Caco-2 (cell line): ENCODE measurements at regions not wholly inside any gene's neighbourhood (a gene's known extent, or its start where the extent isn't known, plus 50 kb on each side); places are given as distances from the start of the nearest gene placed in this dataset.

Source experiments
- BruUV-seq: library from RNA; stranded (reverse); fragments of 400-500 nt; replicated peaks from 2 replicates; lab custom pipeline; 2021; lab: Mats Ljungman, UMichigan
- CTCF ChIA-PET: fragments of 300-600 bp; sonication (Branson Sonifier 250); formaldehyde crosslinking; loops from one replicate; lab custom pipeline; 2022; ENCODE audit warnings: antibody characterized with exemption; lab: Charles Lee
- POLR2A ChIA-PET: fragments of 300-600 bp; sonication (Branson Sonifier 250); formaldehyde crosslinking; loops from one replicate; lab custom pipeline; 2022; ENCODE audit warnings: antibody characterized with exemption; lab: Charles Lee
- DNase-seq, 2 experiments: peaks; one replicate each; pipeline versions ENCODE4 v3.0.0 to v3.0.0-alpha.2; 2020 to 2022
- H3K27me3 ChIP-seq: replicated peaks from 2 replicates; pipeline ENCODE4 v1.6.0; 2011; ENCODE audit warnings: low read length; ENCODE audit not compliant: control insufficient read depth, insufficient read depth
- H3K36me3 ChIP-seq: 2 replicates; pipeline ENCODE4 v1.5.1; 2011; ENCODE audit warnings: low read length; ENCODE audit not compliant: control insufficient read depth, insufficient read depth
- H3K4me1 ChIP-seq: fragments of 250-450 bp; sonication (Bioruptor Pico); 2 replicates; pipeline ENCODE4 v1.5.1; 2020; ENCODE audit warnings: mild to moderate bottlenecking
- H3K4me3 ChIP-seq: 2 replicates; pipeline ENCODE4 v1.5.1; 2011; ENCODE audit warnings: low read depth, mild to moderate bottlenecking, control low read depth, low read length
- H3K9me3 ChIP-seq: fragments of 250-450 bp; sonication (Bioruptor Pico); 2 replicates; pipeline ENCODE4 v1.5.1; 2020; ENCODE audit warnings: mild to moderate bottlenecking, moderate library complexity
- H3K27ac Mint-ChIP-seq: one replicate; pipeline ENCODE4 v1.8.0; 2022; ENCODE audit warnings: mixed read lengths; ENCODE audit not compliant: unreplicated experiment
- H3K27me3 Mint-ChIP-seq: one replicate; pipeline ENCODE4 v1.8.0; 2022; ENCODE audit warnings: mixed read lengths; ENCODE audit not compliant: insufficient read depth, unreplicated experiment
- H3K36me3 Mint-ChIP-seq: one replicate; pipeline ENCODE4 v1.8.0; 2022; ENCODE audit warnings: mild to moderate bottlenecking, mixed read lengths; ENCODE audit not compliant: insufficient read depth, unreplicated experiment
- H3K4me1 Mint-ChIP-seq: one replicate; pipeline ENCODE4 v1.8.0; 2022; ENCODE audit warnings: low read depth, mixed read lengths; ENCODE audit not compliant: unreplicated experiment
- H3K4me3 Mint-ChIP-seq: one replicate; pipeline ENCODE4 v1.8.0; 2022; ENCODE audit warnings: mild to moderate bottlenecking, moderate library complexity, mixed read lengths; ENCODE audit not compliant: unreplicated experiment
- H3K9me3 Mint-ChIP-seq: one replicate; pipeline ENCODE4 v1.8.0; 2022; ENCODE audit warnings: mixed read lengths; ENCODE audit not compliant: unreplicated experiment
- intact Hi-C: fragments of 100-400 bp; cut with micrococcal nuclease; formaldehyde crosslinking; loops from one replicate; pipeline ENCODE4 v1.10.0; 2022; ENCODE audit not compliant: unreplicated experiment
- TF ChIP-seq, protein P1 (sequence below), 2 experiments: fragments of 200-600 bp in 1 of 2; IDR thresholded peaks; 1 replicate in 1 of 2; 2 replicates in 1 of 2; pipeline versions ENCODE4 v1.5.1 to v1.8.0; 2011 to 2022; ENCODE audit warnings: antibody characterized with exemption in 1 of 2, control low read depth in 1 of 2, inconsistent platforms in 1 of 2, low read depth in 1 of 2, low read length in 1 of 2, mild to moderate bottlenecking in 1 of 2, moderate library complexity in 1 of 2; ENCODE audit not compliant: insufficient read depth in 1 of 2, severe bottlenecking in 1 of 2, unreplicated experiment in 1 of 2

DNA sequence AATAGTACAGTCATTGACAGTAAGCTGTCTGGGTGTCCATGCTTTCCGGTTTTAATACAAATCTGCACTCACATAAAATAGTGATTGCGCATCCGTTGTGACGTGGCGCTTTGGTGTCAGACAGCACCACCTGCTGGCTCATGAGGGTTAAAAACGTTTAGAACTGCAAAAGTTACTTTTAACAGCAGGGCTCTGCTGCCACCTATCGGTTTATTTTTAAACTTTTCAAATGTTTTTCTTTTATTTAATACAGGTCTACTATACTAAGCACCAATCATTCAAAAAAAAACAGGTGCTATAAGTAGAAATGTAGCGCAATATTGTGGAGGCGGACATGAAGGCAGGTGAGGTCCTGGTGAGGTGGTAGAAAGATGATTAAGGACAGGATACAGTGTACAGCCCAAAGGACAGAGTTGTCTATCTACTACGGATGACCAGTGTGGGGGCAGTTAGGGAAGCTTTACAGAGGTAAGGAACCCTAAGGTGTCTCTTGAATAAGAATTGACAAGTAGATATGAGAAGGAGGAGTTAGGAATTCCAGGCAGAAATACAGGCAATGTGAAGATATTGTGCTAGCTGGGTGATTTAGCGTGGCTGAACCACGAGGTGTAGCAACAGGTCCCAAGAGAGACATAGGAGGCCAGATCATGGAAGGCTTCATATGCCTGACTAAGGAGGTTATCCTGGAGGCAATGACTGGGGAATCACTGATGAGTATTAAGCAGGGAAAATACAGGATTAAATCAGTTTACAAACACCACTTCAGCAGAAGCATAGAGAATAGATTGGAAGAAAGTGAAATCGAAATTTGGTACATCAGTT, 91.5 kb upstream of the PRB2 start:
- H3K36me3 Mint-ChIP-seq: no peaks in the 10 kb centered on the region
- intact Hi-C loops: loop anchor here (1.0 to 5.0 kb wide), 5 partner anchors 259 to 716 kb away; no protein-coding TSS in a partner anchor
- H3K4me3 Mint-ChIP-seq: no peak overlapping the region
- no peaks in the 10 kb centered on the region for H3K36me3 ChIP-seq
- H3K9me3 Mint-ChIP-seq: peaks cover 4% of the 10 kb centered on the region
- CTCF ChIA-PET: interaction anchor here (2.0 to 3.1 kb wide), 2 partner anchors 258 to 716 kb away, joined by 9 to 19 read pairs; no protein-coding TSS in a partner anchor
- H3K27ac Mint-ChIP-seq: no peak overlapping the region
- no peaks in the 10 kb centered on the region for H3K4me1 Mint-ChIP-seq
- no TSS peak for BruUV-seq
- no peaks in the 10 kb centered on the region; the same call in 1 of the 2 replicates for H3K27me3 ChIP-seq
- H3K4me1 ChIP-seq: no peaks in the 10 kb centered on the region
- TF ChIP-seq, protein P1, sequence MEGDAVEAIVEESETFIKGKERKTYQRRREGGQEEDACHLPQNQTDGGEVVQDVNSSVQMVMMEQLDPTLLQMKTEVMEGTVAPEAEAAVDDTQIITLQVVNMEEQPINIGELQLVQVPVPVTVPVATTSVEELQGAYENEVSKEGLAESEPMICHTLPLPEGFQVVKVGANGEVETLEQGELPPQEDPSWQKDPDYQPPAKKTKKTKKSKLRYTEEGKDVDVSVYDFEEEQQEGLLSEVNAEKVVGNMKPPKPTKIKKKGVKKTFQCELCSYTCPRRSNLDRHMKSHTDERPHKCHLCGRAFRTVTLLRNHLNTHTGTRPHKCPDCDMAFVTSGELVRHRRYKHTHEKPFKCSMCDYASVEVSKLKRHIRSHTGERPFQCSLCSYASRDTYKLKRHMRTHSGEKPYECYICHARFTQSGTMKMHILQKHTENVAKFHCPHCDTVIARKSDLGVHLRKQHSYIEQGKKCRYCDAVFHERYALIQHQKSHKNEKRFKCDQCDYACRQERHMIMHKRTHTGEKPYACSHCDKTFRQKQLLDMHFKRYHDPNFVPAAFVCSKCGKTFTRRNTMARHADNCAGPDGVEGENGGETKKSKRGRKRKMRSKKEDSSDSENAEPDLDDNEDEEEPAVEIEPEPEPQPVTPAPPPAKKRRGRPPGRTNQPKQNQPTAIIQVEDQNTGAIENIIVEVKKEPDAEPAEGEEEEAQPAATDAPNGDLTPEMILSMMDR (IDR thresholded peaks at IDR 0.05; ENCODE audit: insufficient read depth in 1 of 2, low read depth in 1 of 2, low read length in 1 of 2, severe bottlenecking in 1 of 2, unreplicated experiment in 1 of 2): peak; percentile 96 to 100
- POLR2A ChIA-PET: interaction anchor here (0.6 kb wide), 1 partner anchor 509 kb away, joined by 3 read pairs; no protein-coding TSS in a partner anchor
- no peak overlapping the region for H3K4me3 ChIP-seq
- no peaks in the 10 kb centered on the region for H3K9me3 ChIP-seq
- DNase-seq: peak; percentile 83 to 85
- peaks cover 11% of the 10 kb centered on the region for H3K27me3 Mint-ChIP-seq

DNA sequence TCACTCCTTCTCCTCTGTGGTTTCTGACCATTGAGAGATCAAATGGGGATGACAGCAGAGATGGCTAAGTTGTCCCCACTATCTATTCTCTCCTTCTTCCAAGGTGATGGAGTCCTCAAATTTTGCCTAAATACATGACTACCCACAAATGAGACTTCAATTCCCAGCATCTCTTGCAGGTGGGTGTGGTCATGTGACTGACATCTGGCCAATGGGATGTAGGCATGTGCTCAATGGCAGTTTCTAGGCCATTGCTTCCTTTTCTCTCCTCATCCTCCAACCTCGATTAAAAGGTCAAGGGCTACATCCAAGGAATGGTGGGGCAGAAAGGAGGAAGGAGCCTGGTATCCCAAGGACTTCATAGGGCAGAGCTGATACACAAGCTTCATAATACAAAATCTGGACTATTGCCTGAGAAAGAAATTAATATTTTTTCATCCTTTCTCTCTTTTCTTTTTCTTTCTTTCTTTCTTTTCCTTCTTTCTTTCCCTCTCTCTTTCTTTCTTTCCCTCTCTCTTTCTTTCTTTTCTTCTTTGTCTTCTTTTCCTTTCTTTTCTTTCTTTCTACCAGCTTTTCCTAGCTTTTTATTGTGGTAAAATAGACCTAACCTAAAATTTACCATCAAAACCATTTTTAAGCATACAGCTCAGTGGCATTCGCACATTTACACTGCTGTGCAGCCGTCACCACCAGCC, 100.9 kb upstream of the PRB2 start:
- Mint-ChIP-seq H3K4me3 (no peak overlapping the region), H3K27me3 (peaks cover 31% of the 10 kb centered on the region), H3K9me3 (peaks cover 7% of the 10 kb centered on the region), H3K27ac (no peak overlapping the region), H3K4me1 (no peaks in the 10 kb centered on the region), H3K36me3 (no peaks in the 10 kb centered on the region)
- ChIA-PET CTCF (no interaction called here), POLR2A (no interaction called here)
- DNase-seq: no peak
- no peaks in the 10 kb centered on the region; the same call in 1 of the 2 replicates for H3K27me3 ChIP-seq
- H3K4me1 ChIP-seq: no peaks in the 10 kb centered on the region
- no peaks in the 10 kb centered on the region for H3K36me3 ChIP-seq
- BruUV-seq: no TSS peak
- intact Hi-C loops: no loop called here
- H3K4me3 ChIP-seq: no peak overlapping the region
- TF ChIP-seq, protein P1 (IDR thresholded peaks at IDR 0.05; ENCODE audit: insufficient read depth in 1 of 2, low read depth in 1 of 2, low read length in 1 of 2, severe bottlenecking in 1 of 2, unreplicated experiment in 1 of 2): no peak
- 0 out of 2 replicates have a peak, but pooled peaks cover 3% of the 10 kb centered on the region for H3K9me3 ChIP-seq

DNA sequence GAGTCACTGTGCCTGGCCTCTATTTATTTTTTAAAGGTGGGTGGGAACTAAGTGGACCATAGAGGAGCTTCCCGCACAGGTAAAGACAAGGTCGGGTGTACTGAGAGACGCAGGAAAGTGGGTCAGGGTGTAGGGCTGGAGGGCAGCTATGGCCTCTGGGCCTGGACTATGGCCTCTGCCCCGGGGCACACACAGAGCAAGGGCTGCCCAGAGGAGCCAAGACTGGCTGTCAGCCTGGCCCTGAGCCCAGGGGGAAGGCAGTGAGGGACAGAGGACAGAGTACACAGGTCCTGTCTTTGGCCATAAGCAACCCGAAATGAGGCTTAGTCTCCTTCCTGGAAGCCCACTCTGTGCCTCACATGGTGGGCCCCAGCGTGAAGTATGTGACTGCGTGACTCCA, 102.1 kb upstream of the PRB2 start:
- Mint-ChIP-seq H3K4me3 (no peak overlapping the region), H3K36me3 (no peaks in the 10 kb centered on the region), H3K4me1 (no peaks in the 10 kb centered on the region), H3K27ac (no peak overlapping the region), H3K9me3 (peaks cover 11% of the 10 kb centered on the region), H3K27me3 (peaks cover 22% of the 10 kb centered on the region)
- CTCF ChIA-PET: no interaction called here
- no peak overlapping the region for H3K4me3 ChIP-seq
- TF ChIP-seq, protein P1 (IDR thresholded peaks at IDR 0.05; ENCODE audit: insufficient read depth in 1 of 2, low read depth in 1 of 2, low read length in 1 of 2, severe bottlenecking in 1 of 2, unreplicated experiment in 1 of 2): no peak
- 0 out of 2 replicates have a peak, but pooled peaks cover 3% of the 10 kb centered on the region for H3K9me3 ChIP-seq
- POLR2A ChIA-PET: no interaction called here
- intact Hi-C loops: no loop called here
- no peaks in the 10 kb centered on the region for H3K4me1 ChIP-seq
- BruUV-seq: no TSS peak
- no peaks in the 10 kb centered on the region for H3K36me3 ChIP-seq
- H3K27me3 ChIP-seq: no peaks in the 10 kb centered on the region; the same call in 1 of the 2 replicates
- DNase-seq: no peak
